Keratinocyte (primary cell): ENCODE measurements at regions not wholly inside any gene's neighbourhood (a gene's known extent, or its start where the extent isn't known, plus 50 kb on each side); places are given as distances from the start of the nearest gene placed in this dataset.

Experiments
- EZH2 ChIP-seq: IDR thresholded peaks from one replicate; pipeline ENCODE4 v1.6.1; 2012; ENCODE audit warnings: inconsistent platforms, mild to moderate bottlenecking, low read length, moderate library complexity
- TF ChIP-seq, protein P1 (sequence below), 3 experiments: IDR thresholded peaks in 1 of 3; conservative IDR thresholded peaks in 1 of 3; optimal IDR thresholded peaks in 1 of 3; 2 replicates in 2 of 3; 3 replicates in 1 of 3; pipeline versions ENCODE3 to v1.5.1; 2011; ENCODE audit warnings: low read length in 3 of 3, mild to moderate bottlenecking in 3 of 3, moderate library complexity in 2 of 3, control low read depth in 1 of 3, inconsistent platforms in 1 of 3; ENCODE audit not compliant: insufficient read depth in 2 of 3; ENCODE audit errors: extremely low read depth in 1 of 3

DNA sequence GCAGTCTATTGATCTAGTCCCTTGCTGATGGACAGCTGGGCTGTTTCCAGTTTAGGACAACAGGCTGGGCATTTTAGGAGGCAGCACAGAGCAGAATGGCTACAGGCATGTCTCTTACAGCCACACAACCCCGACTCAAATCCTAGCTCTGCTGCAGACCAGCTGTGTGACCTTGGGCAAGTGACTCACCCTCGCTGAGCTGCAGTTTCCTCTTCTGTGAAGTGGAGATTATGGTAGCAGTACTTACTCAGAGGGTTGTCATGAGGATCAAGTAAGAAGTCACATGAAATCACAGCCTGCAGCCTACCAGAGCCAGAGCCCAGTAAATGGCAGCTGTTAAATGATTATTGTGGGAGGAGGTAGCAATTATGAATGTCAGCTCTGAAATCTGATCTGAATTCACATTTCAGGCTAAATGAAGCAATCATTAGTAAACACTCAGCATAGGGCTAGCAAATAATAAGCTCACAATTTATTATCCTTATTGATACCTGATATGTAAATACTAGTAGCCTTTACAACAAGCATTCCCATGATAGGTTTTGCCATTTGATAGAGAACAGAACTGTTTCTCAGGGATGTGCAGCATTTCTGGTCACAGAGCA lies 58.9 kb downstream of the MYEOV start:
- TF ChIP-seq, protein P1, sequence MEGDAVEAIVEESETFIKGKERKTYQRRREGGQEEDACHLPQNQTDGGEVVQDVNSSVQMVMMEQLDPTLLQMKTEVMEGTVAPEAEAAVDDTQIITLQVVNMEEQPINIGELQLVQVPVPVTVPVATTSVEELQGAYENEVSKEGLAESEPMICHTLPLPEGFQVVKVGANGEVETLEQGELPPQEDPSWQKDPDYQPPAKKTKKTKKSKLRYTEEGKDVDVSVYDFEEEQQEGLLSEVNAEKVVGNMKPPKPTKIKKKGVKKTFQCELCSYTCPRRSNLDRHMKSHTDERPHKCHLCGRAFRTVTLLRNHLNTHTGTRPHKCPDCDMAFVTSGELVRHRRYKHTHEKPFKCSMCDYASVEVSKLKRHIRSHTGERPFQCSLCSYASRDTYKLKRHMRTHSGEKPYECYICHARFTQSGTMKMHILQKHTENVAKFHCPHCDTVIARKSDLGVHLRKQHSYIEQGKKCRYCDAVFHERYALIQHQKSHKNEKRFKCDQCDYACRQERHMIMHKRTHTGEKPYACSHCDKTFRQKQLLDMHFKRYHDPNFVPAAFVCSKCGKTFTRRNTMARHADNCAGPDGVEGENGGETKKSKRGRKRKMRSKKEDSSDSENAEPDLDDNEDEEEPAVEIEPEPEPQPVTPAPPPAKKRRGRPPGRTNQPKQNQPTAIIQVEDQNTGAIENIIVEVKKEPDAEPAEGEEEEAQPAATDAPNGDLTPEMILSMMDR (optimal IDR thresholded peaks at IDR 0.05 in 1 of 3, IDR thresholded peaks at IDR 0.05 in 1 of 3, conservative IDR thresholded peaks at IDR 0.05 in 1 of 3; ENCODE audit: extremely low read depth in 1 of 3, insufficient read depth in 2 of 3, low read length in 3 of 3), result peak in 1 of 3 experiments; percentile 6
- no peak for TF ChIP-seq EZH2
